GM21619 (cell line): ENCODE measurements at regions not wholly inside any gene's neighbourhood (a gene's known extent, or its start where the extent isn't known, plus 50 kb on each side); places are given as distances from the start of the nearest gene placed in this dataset.

Experiments used
- ATAC-seq: cut with Tn5 transposase; IDR thresholded peaks from one replicate; pipeline ENCODE4 v1.9.1; 2021; ENCODE audit not compliant: unreplicated experiment

DNA sequence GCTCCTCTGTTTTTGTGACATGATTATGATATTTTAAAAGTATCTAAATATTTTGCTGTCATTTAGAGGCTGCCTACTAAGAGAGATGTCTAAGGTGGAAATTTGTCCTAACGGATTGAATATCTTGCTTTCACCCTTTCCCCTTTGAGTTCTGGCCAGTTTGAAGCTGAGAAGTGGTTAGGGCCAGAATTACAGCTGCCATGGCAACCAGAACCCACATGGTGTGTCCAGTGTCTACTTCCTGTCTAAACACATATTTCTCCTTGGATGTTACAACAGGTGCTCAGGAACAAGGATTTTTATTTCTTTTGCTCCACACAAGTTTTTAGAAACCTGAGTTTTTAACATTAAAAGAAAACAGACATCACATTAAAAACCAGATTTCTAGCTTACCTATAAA, 335.1 kb upstream of the OR4E1 start:
- no peak for ATAC-seq

DNA sequence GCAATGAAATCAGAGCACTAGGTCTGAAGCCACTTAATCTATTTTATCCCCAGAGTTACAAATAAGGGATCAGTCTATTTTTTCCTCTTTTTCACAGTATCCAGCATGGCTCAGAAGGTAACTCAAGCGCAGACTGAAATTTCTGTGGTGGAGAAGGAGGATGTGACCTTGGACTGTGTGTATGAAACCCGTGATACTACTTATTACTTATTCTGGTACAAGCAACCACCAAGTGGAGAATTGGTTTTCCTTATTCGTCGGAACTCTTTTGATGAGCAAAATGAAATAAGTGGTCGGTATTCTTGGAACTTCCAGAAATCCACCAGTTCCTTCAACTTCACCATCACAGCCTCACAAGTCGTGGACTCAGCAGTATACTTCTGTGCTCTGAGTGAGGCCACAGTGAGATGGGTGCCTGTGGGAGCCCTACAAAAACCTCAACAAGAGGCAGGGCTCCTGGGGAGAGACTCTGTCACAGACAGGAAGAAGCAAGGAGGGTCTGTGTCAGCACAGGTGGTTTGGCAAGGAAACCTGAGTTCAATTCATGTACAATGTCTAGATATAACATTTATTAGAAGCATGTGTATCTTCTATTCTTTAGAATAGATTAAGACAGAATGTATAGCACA, 334.3 kb upstream of the OR4E1 start:
- ATAC-seq, result no peak

DNA sequence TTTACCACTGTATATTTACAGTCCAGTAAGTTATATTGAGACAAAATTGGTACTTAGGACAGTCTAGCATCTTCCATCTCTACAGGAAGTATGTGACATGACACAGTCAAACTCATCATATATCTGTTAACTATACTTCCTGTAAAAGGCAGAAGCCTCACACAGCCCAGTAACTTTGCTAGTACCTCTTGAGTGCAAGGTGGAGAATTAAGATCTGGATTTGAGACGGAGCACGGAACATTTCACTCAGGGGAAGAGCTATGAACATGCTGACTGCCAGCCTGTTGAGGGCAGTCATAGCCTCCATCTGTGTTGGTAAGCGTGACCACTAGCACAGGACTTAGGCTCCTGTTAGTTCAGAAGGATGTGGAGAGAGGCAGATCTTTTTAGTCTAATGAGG, 333.7 kb upstream of the OR4E1 start:
- ATAC-seq, result no peak

DNA sequence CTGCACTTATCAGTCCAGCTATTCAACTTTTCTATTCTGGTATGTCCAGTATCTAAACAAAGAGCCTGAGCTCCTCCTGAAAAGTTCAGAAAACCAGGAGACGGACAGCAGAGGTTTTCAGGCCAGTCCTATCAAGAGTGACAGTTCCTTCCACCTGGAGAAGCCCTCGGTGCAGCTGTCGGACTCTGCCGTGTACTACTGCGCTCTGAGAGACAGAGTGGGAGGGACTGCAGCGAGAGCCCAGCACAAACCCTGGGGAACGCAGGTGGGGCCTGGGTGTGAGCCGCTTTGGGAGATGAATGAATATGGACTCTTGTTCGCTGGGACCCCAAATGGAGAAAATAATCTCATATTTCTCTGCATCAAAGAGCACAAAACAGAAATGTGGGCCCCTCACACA, 329.8 kb upstream of the OR4E1 start:
- no peak for ATAC-seq

DNA sequence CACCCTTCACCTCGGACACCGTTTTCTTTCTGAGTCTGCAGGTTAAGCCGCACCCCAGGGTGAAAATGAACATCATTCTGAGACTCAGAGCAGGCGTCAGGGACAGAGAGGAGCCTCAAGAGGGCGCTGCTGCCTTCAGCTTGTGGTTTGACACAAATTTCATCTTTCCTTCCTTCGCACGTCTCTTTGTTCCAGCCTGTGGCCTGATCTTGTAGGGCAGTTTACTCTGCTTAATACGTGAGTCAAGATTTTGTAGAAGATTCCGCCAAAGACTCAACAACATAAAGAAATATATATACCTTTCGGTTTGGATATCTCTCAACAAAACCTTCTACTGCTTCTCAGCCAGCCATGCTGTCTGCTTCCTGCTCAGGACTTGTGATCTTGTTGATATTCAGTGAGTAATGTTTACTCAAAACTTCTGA, 329.3 kb upstream of the OR4E1 start:
- no peak for ATAC-seq

DNA sequence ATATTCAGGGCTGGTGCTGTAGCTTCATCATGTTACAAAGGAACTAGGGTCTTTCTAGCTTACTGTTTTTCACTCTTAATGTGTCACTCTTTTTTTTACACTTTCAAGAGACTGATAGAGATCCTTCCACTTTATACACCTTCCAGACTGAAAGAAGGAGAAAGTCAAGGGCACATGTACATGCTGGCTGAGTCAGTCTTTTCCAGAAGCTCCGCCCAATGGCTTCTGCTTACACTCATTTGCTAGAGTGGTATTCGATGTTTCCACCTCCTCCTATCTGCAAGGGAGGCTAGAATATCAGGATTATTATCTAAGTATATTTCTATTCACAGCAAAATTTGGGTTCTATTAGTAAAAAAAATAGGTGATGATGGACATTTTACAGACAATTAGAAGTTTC, 325.8 kb upstream of the OR4E1 start:
- no peak for ATAC-seq

DNA sequence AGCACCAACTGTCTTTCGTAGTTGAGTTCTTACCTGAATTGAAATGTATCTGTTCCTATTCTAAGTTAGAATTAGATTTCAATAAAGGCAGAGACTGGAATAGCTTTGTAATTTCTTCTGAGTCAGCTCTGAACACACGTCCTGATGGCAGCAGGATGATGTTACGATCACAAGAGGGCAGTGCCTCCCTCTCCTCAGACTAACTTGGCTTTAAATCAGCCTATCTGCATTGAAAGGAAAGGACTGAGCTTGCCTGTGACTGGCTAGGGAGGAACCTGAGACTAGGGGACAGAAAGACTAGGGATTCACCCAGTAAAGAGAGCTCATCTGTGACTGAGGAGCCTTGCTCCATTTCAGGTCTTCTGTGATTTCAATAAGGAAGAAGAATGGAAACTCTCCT, 323.7 kb upstream of the OR4E1 start:
- ATAC-seq, result no peak

DNA sequence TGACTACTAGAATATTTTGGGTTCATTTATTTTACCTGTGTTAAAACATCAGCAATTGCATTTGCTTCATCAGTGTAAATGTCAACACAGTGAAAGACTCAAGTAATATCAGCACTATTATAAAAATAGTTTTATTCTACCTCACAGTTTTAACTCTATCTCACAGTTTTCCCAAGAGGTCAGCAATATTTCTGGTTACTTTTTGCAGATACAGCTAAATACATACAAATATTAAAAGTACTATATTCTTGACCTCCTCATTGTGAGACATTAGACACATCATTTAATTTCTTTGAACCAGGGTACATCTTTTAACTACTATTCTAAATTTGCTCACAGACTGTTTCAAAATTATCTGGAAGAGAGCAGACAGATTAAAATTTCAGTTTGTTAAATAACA, 321.7 kb upstream of the OR4E1 start:
- no peak for ATAC-seq

DNA sequence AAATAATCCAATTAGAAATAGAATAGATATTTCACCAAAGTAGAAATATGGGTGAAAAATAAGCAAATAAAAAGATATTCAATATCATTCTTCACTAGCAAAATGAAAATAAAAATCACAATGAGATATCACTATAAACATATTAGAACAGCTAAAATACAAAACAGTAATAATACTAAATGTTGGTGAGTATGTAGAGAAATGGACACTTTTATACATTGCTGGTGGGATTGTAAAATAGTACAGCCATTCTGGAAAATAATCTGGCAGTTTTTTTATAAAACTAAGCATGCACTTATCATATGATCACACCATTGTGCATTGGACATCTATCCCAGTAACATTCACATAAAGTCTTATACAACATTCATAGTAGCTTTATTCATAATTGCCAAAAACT, 320.2 kb upstream of the OR4E1 start:
- ATAC-seq, result no peak

DNA sequence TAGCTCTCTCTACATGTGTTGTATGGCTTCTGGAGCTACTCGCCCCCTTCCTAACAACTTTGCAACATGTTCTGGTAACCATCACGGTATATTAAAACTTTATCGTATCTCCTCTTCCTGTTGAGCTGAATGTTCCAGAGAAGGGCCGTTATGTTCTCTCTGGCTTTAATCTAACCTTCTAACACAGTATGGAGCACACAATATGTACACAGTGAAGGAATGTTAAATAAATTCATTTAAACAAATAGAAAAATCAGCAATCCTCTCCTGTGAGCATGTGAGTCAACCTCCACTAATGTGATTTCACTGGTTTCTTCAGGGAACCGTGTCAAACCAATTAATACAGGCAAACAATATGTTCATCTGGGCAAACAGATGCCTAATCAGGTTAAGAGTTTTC, 319.5 kb upstream of the OR4E1 start:
- ATAC-seq, result no peak

DNA sequence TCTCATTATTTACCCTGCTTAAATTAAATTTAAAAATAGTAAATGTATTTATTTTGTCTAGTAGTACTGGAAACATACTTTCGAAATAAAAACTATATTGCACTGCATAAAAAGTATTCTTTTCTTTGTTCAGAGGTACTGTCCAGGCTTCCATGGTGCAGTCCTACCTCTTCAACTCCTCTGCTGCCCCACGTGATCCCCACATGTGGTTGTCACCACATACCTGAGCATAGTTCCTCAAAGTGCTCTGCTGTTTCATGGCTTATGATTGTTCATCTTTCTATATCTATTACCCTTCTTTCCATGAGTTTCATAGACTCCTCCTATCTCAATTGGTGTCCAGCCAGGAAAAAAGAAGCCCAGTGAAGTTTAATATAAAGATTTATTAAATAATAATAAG, 317.5 kb upstream of the OR4E1 start:
- ATAC-seq, result no peak

DNA sequence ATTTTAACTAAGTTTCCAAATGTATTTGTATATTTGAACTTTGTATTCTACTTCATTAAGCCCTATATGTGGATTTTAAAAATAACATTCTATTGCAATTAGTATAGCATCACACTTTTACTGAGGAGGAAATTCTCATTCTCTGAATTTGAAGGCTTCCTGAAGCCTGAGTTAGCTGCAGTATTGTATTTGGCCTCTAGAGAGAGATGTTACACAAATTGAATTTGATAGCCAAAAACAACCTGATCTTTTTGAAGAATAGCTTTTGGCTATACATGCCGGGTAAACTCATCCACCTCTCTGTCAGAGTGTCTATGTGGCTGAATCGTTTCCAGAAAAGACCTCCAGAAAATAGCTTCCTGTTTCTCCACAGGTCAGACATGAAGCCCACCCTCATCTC, 316.5 kb upstream of the OR4E1 start:
- ATAC-seq, result no peak

DNA sequence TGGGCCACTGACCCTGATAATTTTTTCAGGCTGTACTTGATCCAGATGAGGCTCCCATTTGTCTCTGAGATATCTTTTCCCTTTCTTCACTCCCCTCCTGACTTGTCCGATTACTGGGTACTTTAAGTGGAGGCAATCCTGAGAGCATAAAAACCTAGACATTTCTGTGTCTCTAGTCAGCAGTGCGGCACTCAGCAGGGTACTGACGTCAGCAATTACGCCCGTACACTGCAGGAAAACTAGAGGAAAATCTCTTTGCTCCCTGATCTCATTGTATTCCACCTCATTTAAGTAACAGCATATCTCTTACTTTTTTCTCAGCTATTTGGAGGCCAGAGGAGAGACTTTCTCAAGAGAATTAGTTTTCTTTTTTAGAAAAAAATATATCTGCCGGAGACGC, 315.5 kb upstream of the OR4E1 start:
- no peak for ATAC-seq

DNA sequence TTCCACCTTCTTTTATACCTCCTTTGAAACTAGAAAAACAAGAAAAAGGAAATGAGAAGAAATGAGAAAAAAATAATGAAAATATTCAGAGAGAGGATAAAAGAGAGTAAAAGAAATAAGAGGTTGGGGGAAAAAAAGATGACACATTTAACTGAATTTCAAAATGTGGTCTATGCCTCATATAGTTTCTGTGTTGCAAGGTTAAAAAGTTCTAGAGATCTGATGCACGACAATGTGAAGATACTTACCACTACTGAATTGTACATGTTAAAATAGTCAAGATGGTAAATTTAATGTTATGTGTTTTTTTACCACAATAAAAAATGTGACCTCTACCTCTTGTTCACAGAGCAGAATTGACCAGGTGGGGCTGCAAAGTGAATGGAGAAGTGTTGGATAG, 314.8 kb upstream of the OR4E1 start:
- no peak for ATAC-seq

DNA sequence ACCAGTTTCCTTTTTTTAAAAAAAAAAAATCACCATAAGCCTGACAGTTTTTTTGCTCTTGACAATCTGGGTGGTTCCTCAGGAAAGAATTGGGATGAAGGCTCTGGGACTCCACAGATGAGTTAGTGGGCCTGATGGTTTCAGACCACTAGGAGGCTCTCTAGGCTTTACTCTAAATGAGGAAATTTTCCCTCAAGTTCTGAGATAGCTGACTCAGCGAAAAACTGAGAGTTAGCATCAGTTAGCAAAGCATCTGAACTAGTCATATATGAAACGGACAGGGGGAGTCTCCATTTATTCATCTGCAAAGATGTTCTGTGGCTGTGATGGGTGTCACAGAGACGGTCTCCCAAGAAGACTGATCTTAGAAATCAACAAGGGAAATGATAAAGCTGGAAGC, 314.3 kb upstream of the OR4E1 start:
- no peak for ATAC-seq

DNA sequence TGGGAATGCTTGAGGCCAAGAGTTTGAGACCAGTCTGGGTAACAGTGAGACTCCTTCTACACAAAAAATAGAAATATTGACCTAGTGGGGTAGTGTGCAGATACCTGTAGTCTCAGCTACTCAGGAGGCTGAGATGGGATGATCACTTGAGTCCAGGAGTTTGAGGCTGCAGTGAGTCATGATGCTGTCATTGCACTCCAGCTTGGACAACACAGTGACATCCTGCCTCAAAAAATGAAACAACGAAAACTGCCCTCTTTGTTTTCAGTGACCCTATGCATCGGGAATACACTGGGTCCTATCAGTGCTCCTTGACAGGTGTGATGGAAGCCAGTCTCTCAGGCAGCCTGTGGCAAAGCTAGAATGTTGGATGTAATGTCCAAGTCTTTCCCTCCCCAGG, 311.5 kb upstream of the OR4E1 start:
- no peak for ATAC-seq

DNA sequence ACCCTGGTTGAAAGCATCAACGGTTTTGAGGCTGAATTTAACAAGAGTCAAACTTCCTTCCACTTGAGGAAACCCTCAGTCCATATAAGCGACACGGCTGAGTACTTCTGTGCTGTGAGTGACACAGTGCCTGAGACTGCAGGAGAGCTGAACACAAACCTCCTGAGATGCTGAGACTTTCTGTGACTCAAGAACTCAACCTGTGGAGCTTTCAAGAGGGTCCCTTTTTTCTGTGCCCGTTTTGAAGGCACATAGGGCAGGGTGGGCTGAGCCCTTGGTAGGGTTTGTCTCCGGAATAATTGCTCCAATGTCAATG, 305.3 kb upstream of the OR4E1 start:
- no peak for ATAC-seq

DNA sequence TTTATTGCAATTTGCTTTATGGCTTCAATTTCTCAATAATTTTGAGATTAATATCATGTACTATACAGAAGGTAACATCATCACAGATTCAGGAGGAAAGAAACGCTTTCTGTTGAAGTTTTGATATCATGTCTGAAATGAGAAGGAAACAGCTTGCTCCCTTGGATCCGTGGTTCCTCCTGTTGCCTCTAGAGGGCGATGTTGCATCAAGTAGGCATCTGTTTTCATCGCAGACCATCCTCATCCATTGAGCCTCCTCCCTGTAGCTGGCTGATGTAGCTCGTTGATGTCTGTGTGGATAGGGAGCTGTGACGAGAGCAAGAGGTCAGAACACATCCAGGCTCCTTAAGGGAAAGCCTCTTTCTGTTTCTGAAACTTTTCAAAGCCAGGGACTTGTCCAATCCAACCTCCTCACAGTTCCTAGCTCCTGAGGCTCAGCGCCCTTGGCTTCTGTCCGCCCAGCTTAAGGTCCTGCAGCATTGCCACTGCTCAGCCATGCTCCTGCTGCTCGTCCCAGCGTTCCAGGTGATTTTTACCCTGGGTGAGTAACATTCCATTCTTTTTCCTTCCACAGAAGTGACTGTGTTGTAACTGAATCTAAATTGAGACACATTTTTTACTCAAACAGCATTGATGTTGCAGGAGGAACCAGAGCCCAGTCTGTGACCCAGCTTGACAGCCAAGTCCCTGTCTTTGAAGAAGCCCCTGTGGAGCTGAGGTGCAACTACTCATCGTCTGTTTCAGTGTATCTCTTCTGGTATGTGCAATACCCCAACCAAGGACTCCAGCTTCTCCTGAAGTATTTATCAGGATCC, 304.8 kb upstream of the OR4E1 start:
- ATAC-seq, result no peak

DNA sequence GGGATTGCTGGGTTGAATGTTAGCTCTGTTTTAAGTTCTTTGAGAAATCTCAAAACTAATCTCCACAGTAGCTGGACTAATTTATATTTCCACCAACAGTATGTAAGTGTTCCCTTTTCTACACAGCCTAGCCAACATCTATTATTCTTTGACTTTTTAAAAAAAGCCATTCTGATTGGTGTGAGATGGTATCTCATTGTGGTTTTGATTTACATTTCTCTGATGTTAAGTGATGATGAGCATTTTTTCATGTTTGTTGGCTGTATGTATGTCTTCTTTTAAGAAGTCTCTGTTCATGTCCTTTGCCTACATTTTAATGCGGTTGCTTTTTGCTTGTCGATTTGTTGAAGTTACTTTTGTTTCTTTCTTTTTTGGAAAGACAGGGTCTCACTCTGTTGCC, 301.1 kb upstream of the OR4E1 start:
- ATAC-seq, result no peak

DNA sequence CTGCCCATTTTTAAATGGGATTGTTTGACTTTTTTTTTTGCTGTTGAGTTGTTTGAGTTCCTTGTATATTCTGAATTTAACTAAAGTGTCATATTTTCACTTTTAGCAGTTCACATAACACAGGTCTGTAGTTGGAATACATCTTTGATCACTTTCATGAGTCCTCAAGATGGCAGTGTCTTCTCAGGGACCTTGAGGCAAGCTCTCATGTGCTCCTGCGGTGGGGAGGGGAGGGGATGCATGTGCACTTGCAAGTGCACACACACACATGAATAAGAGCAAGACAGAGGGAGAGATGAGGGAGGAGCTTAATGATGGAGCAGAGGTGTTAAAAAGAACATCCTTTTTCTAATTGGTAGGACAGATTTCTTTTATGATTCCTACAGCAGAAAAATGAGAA, 291.4 kb upstream of the OR4E1 start:
- no peak for ATAC-seq

DNA sequence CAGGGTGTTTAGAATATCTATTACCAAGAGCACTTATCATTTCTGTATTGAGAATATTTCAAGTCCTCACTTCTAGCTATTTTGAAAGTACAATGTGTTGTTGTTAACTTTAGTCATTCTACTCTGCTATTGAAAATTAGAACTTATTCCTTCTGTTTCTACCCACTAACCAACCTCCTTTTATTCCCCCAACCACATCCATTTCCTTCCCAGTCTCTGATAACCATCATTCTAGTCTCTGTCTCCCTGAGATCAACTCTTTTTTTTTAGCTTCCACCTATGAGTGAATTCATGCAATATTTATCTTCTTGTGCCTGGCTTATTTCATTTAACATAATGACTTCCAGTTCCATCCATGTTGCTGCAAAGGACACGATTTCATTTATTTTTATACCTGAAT, 290.6 kb upstream of the OR4E1 start:
- no peak for ATAC-seq

DNA sequence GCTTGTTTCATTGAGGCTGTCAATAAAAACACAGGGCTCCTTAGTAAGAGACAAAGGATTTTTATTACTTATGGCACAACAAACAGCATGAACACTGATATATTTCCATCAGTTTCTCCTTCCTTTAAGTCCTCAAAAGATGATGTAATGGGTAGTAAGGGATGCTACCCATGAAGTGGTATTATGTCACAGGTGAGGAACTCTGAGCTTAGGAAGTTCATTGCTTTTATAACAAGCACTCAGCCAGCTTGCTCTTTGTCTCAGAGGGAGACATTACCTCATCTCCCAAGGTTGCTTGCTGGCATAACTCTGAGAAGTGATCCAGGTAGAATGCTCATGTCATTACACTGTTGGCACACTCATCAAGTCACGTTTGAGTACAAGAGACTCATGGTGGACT, 287.0 kb upstream of the OR4E1 start:
- ATAC-seq, result no peak

DNA sequence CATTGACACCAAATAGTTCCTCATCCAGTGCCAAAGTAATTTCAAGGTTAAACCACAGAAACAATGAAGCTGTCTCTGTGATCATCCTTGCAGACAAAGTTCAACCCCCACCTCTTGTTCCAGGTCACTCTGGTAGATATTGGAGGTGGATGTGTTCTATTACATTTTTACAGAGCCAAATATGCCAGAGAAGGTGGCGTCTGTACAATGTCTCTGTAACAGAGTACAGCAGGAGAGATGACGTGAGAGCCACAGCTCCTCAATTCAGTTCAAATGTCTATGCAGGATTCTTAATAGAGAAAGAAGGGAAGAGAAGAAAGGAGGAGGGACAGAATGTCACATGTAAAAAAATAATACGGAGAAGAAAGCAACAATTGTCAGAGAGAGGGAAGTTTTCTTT, 268.3 kb upstream of the OR4E1 start:
- no peak for ATAC-seq
